ENCODE measurements at regions not wholly inside any gene's neighbourhood (a gene's known extent, or its start where the extent isn't known, plus 50 kb on each side); places are given as distances from the start of the nearest gene placed in this dataset.

DNA sequence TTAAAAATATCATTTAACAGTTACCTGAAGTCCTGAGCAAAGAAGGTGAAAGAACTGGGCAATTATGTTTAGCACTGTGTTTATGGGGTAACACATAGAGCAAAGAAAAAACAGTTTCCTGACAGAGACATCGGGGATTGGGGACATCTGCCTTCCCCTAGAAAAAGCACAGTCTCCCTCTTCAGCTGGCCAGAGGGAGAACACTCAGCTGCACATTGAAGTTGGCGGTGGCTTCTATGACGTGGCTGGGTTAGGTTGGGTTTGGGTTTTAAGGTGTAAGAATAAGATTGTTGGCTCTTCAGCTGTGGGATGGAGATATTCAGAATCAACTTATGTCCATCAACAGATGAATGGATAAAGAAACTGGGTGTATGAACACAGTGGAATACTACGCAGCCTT, 124.0 kb upstream of the DTNBP1 start:
- ChIA-PET POLR2A (no interaction called here), CTCF (no interaction called here)
- TF ChIP-seq SIN3A (IDR thresholded peaks at IDR 0.05; ENCODE audit: borderline replicate concordance, insufficient read depth, low read depth, low read length) (no peak), POLR2AphosphoS5 (IDR thresholded peaks at IDR 0.05; ENCODE audit: low read depth, low read length) (no peak), TCF7L2 (IDR thresholded peaks at IDR 0.05; ENCODE audit: low read depth, low read length) (no peak)
- TF ChIP-seq, protein P1, sequence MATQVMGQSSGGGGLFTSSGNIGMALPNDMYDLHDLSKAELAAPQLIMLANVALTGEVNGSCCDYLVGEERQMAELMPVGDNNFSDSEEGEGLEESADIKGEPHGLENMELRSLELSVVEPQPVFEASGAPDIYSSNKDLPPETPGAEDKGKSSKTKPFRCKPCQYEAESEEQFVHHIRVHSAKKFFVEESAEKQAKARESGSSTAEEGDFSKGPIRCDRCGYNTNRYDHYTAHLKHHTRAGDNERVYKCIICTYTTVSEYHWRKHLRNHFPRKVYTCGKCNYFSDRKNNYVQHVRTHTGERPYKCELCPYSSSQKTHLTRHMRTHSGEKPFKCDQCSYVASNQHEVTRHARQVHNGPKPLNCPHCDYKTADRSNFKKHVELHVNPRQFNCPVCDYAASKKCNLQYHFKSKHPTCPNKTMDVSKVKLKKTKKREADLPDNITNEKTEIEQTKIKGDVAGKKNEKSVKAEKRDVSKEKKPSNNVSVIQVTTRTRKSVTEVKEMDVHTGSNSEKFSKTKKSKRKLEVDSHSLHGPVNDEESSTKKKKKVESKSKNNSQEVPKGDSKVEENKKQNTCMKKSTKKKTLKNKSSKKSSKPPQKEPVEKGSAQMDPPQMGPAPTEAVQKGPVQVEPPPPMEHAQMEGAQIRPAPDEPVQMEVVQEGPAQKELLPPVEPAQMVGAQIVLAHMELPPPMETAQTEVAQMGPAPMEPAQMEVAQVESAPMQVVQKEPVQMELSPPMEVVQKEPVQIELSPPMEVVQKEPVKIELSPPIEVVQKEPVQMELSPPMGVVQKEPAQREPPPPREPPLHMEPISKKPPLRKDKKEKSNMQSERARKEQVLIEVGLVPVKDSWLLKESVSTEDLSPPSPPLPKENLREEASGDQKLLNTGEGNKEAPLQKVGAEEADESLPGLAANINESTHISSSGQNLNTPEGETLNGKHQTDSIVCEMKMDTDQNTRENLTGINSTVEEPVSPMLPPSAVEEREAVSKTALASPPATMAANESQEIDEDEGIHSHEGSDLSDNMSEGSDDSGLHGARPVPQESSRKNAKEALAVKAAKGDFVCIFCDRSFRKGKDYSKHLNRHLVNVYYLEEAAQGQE (IDR thresholded peaks at IDR 0.05; ENCODE audit: insufficient read depth in 1 of 2, low read depth in 2 of 2, low read length in 1 of 2), result no peak
- TF ChIP-seq, protein P2, sequence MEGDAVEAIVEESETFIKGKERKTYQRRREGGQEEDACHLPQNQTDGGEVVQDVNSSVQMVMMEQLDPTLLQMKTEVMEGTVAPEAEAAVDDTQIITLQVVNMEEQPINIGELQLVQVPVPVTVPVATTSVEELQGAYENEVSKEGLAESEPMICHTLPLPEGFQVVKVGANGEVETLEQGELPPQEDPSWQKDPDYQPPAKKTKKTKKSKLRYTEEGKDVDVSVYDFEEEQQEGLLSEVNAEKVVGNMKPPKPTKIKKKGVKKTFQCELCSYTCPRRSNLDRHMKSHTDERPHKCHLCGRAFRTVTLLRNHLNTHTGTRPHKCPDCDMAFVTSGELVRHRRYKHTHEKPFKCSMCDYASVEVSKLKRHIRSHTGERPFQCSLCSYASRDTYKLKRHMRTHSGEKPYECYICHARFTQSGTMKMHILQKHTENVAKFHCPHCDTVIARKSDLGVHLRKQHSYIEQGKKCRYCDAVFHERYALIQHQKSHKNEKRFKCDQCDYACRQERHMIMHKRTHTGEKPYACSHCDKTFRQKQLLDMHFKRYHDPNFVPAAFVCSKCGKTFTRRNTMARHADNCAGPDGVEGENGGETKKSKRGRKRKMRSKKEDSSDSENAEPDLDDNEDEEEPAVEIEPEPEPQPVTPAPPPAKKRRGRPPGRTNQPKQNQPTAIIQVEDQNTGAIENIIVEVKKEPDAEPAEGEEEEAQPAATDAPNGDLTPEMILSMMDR (IDR thresholded peaks at IDR 0.05), result no peak
- ATAC-seq (no peak), DNase-seq (ENCODE audit: low read depth, low spot score) (no peak)
- Histone ChIP-seq H3K27ac (ENCODE audit: low read length) (no peak overlapping the region), H3K9me3 (ENCODE audit: control insufficient read depth, insufficient read depth, low read depth, low read length) (no peaks in the 10 kb centered on the region), H3K27me3 (ENCODE audit: control insufficient read depth, insufficient read depth, low read length) (no peaks in the 10 kb centered on the region), H3K4me1 (ENCODE audit: control insufficient read depth, insufficient read depth, low read length) (no peaks in the 10 kb centered on the region), H3K4me3 (ENCODE audit: low read depth in 2 of 2, low read length in 2 of 2) (no peak overlapping the region), H3K36me3 (ENCODE audit: control insufficient read depth, insufficient read depth, low read length) (no peaks in the 10 kb centered on the region)
- intact Hi-C loops (cut with micrococcal nuclease; ENCODE audit: unreplicated experiment) (no loop called here), in situ Hi-C loops (cut with HindIII; ENCODE audit: low pct_unique_long_range_greater_than_20kb, low sequenced_read_pairs) (no loop called here)
- BruUV-seq (replicated peaks), result no TSS peak

DNA sequence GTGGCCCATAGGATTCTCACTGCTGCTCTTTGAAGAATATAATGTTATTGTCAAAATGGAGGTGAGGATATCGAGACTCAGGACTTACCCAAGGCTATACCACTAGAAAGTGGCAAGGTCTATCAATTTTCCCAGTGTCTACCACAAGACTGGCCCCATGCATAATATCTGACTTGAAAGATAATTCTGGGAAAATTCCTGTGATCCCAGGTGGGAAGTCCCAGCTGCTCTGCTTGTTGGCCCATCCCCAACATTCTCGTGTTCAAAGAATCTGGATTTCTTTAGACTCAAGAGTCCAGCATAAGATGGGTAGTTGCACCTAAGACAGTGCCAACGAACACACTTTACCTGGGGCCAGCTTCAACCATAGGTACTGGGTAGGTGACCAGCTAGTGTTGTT, 120.7 kb upstream of the DTNBP1 start:
- ChIA-PET POLR2A (no interaction called here), CTCF (no interaction called here)
- Histone ChIP-seq H3K4me1 (ENCODE audit: control insufficient read depth, insufficient read depth, low read length) (no peaks in the 10 kb centered on the region), H3K4me3 (ENCODE audit: low read depth in 2 of 2, low read length in 2 of 2) (no peak overlapping the region), H3K27me3 (ENCODE audit: control insufficient read depth, insufficient read depth, low read length) (no peaks in the 10 kb centered on the region), H3K9me3 (ENCODE audit: control insufficient read depth, insufficient read depth, low read depth, low read length) (no peaks in the 10 kb centered on the region), H3K27ac (ENCODE audit: low read length) (no peak overlapping the region), H3K36me3 (ENCODE audit: control insufficient read depth, insufficient read depth, low read length) (no peaks in the 10 kb centered on the region)
- no TSS peak for BruUV-seq (replicated peaks)
- TF ChIP-seq POLR2AphosphoS5 (IDR thresholded peaks at IDR 0.05; ENCODE audit: low read depth, low read length) (no peak), TCF7L2 (IDR thresholded peaks at IDR 0.05; ENCODE audit: low read depth, low read length) (no peak), SIN3A (IDR thresholded peaks at IDR 0.05; ENCODE audit: borderline replicate concordance, insufficient read depth, low read depth, low read length) (no peak)
- TF ChIP-seq, protein P1 (IDR thresholded peaks at IDR 0.05; ENCODE audit: insufficient read depth in 1 of 2, low read depth in 2 of 2, low read length in 1 of 2), result no peak
- TF ChIP-seq, protein P2 (IDR thresholded peaks at IDR 0.05), result no peak
- intact Hi-C loops (cut with micrococcal nuclease; ENCODE audit: unreplicated experiment), result no loop called here
- DNase-seq (ENCODE audit: low read depth, low spot score), result no peak
- ATAC-seq, result no peak
- in situ Hi-C loops (cut with HindIII; ENCODE audit: low pct_unique_long_range_greater_than_20kb, low sequenced_read_pairs), result no loop called here

All from Panc1 (cell line).